ENCODE measurements at regions not wholly inside any gene's neighbourhood (a gene's known extent, or its start where the extent isn't known, plus 50 kb on each side); places are given as distances from the start of the nearest gene placed in this dataset.
"Not testable (repeated sequence)": the region's sequence is repeated elsewhere in the genome, so short reads cannot be mapped to it uniquely, and the experiment has no call there.

- ChIA-PET POLR2A (no interaction called here), CTCF (no interaction called here)
- TF ChIP-seq SUZ12 (IDR thresholded peaks at IDR 0.05) (no peak), NFRKB (IDR thresholded peaks at IDR 0.05) (no peak), ELF4 (IDR thresholded peaks at IDR 0.05) (no peak), L3MBTL2 (conservative IDR thresholded peaks at IDR 0.05) (no peak), FOXM1 (IDR thresholded peaks at IDR 0.05; ENCODE audit: borderline replicate concordance) (no peak), FOXA1 (IDR thresholded peaks at IDR 0.05) (no peak), FOXK2 (IDR thresholded peaks at IDR 0.05) (no peak)
- DNase-seq (ENCODE audit: extremely low spot score) = no peak
Observed at GRCh38 chr5:26415987-26416779, 622.2 kb downstream of the CDH9 start.

- CTCF ChIA-PET = no interaction called here
- TF ChIP-seq SUZ12 (IDR thresholded peaks at IDR 0.05) (no peak), NFRKB (IDR thresholded peaks at IDR 0.05) (no peak), BHLHE40 (IDR thresholded peaks at IDR 0.05; ENCODE audit: borderline replicate concordance) (no peak), ARNT (IDR thresholded peaks at IDR 0.05) (no peak)
Observed at GRCh38 chr5:26390608-26391007, 647.8 kb downstream of the CDH9 start.

GRCh38 chr5:26388976-26389375, 649.4 kb downstream of the CDH9 start:
- ChIA-PET POLR2A (no interaction called here), CTCF (no interaction called here)
- TF ChIP-seq HDGF (IDR thresholded peaks at IDR 0.05; ENCODE audit: borderline replicate concordance) (no peak), SP1 (IDR thresholded peaks at IDR 0.05) (no peak), LEF1 (IDR thresholded peaks at IDR 0.05; ENCODE audit: borderline replicate concordance) (no peak), CTBP1 (IDR thresholded peaks at IDR 0.05; ENCODE audit: borderline replicate concordance) (no peak), PKNOX1 (IDR thresholded peaks at IDR 0.05) (no peak), SUZ12 (IDR thresholded peaks at IDR 0.05) (no peak), L3MBTL2 (conservative IDR thresholded peaks at IDR 0.05) (no peak)
- DNase-seq (ENCODE audit: extremely low spot score) = no peak

More at GRCh38 chr5:26390608-26391007, 647.8 kb downstream of the CDH9 start:
- no peak for DNase-seq (ENCODE audit: extremely low spot score)
- POLR2A ChIA-PET = no interaction called here

- no peak for DNase-seq (ENCODE audit: extremely low spot score)
- POLR2A ChIA-PET = no interaction called here
- TF ChIP-seq ELF4 (IDR thresholded peaks at IDR 0.05) (no peak), FOXK2 (IDR thresholded peaks at IDR 0.05) (no peak), FOXA1 (IDR thresholded peaks at IDR 0.05) (no peak), PKNOX1 (IDR thresholded peaks at IDR 0.05) (no peak), ARNT (IDR thresholded peaks at IDR 0.05) (no peak), TARDBP (IDR thresholded peaks at IDR 0.05) (no peak), BHLHE40 (IDR thresholded peaks at IDR 0.05; ENCODE audit: borderline replicate concordance) (no peak), HDGF (IDR thresholded peaks at IDR 0.05; ENCODE audit: borderline replicate concordance) (no peak), SP1 (IDR thresholded peaks at IDR 0.05) (no peak), FOXM1 (IDR thresholded peaks at IDR 0.05; ENCODE audit: borderline replicate concordance) (no peak), CTBP1 (IDR thresholded peaks at IDR 0.05; ENCODE audit: borderline replicate concordance) (no peak)
- CTCF ChIA-PET = no interaction called here
Observed at GRCh38 chr5:26386532-26386931, 651.9 kb downstream of the CDH9 start.

GRCh38 chr5:26364624-26365023, 673.8 kb downstream of the CDH9 start:
- CTCF ChIA-PET; DNase-seq (ENCODE audit: extremely low spot score); POLR2A ChIA-PET: not testable (repeated sequence)

GRCh38 chr5:26343801-26344325, 694.5 kb downstream of the CDH9 start:
- ChIA-PET POLR2A (no interaction called here), CTCF (interaction anchor here (0.7 kb wide), 1 partner anchor 10 kb away, joined by 3 read pairs; no protein-coding TSS in a partner anchor)
- no peak for DNase-seq (ENCODE audit: extremely low spot score)
- TF ChIP-seq ARNT (IDR thresholded peaks at IDR 0.05) (no peak), HDGF (IDR thresholded peaks at IDR 0.05; ENCODE audit: borderline replicate concordance) (no peak), NFRKB (IDR thresholded peaks at IDR 0.05) (no peak), SP1 (IDR thresholded peaks at IDR 0.05) (no peak), FOXK2 (IDR thresholded peaks at IDR 0.05) (no peak), FOXA1 (IDR thresholded peaks at IDR 0.05) (no peak), BHLHE40 (IDR thresholded peaks at IDR 0.05; ENCODE audit: borderline replicate concordance) (no peak), PKNOX1 (IDR thresholded peaks at IDR 0.05) (no peak), LEF1 (IDR thresholded peaks at IDR 0.05; ENCODE audit: borderline replicate concordance) (no peak), CTBP1 (IDR thresholded peaks at IDR 0.05; ENCODE audit: borderline replicate concordance) (no peak), L3MBTL2 (conservative IDR thresholded peaks at IDR 0.05) (no peak), TARDBP (IDR thresholded peaks at IDR 0.05) (no peak), FOXM1 (IDR thresholded peaks at IDR 0.05; ENCODE audit: borderline replicate concordance) (no peak), SUZ12 (IDR thresholded peaks at IDR 0.05) (no peak), ZNF384 (IDR thresholded peaks at IDR 0.05) (no peak), ELF4 (IDR thresholded peaks at IDR 0.05) (no peak)

GRCh38 chr5:26339576-26339975, 698.8 kb downstream of the CDH9 start:
- ChIA-PET POLR2A (no interaction called here), CTCF (no interaction called here)
- TF ChIP-seq PKNOX1 (IDR thresholded peaks at IDR 0.05) = no peak
- no peak for TF ChIP-seq FOXK2 (IDR thresholded peaks at IDR 0.05)
- TF ChIP-seq CTBP1 (IDR thresholded peaks at IDR 0.05; ENCODE audit: borderline replicate concordance) = no peak
- no peak for TF ChIP-seq LEF1 (IDR thresholded peaks at IDR 0.05; ENCODE audit: borderline replicate concordance)
- TF ChIP-seq BHLHE40 (IDR thresholded peaks at IDR 0.05; ENCODE audit: borderline replicate concordance) = no peak
- TF ChIP-seq L3MBTL2 (conservative IDR thresholded peaks at IDR 0.05) = no peak
- no peak for TF ChIP-seq ZNF384 (IDR thresholded peaks at IDR 0.05)
- no peak for TF ChIP-seq SUZ12 (IDR thresholded peaks at IDR 0.05)
- TF ChIP-seq ELF4 (IDR thresholded peaks at IDR 0.05) = no peak
- no peak for TF ChIP-seq ARNT (IDR thresholded peaks at IDR 0.05)
- no peak for TF ChIP-seq NFRKB (IDR thresholded peaks at IDR 0.05)
- no peak for TF ChIP-seq TARDBP (IDR thresholded peaks at IDR 0.05)
- TF ChIP-seq FOXA1 (IDR thresholded peaks at IDR 0.05) = no peak
- TF ChIP-seq SP1 (IDR thresholded peaks at IDR 0.05) = no peak
- no peak for TF ChIP-seq HDGF (IDR thresholded peaks at IDR 0.05; ENCODE audit: borderline replicate concordance)
- TF ChIP-seq FOXM1 (IDR thresholded peaks at IDR 0.05; ENCODE audit: borderline replicate concordance) = no peak

More at GRCh38 chr5:26339576-26339975, 698.8 kb downstream of the CDH9 start:
- DNase-seq (ENCODE audit: extremely low spot score) = no peak

Measured in HEK293T (cell line).